CD4-positive, alpha-beta memory T cell (primary cell): ENCODE measurements at regions not wholly inside any gene's neighbourhood (a gene's known extent, or its start where the extent isn't known, plus 50 kb on each side); places are given as distances from the start of the nearest gene placed in this dataset.
A peak's percentile ranks its signal among the peaks of the same experiment; 100 is the strongest.
"Not testable (repeated sequence)": the region's sequence is repeated elsewhere in the genome, so short reads cannot be mapped to it uniquely, and the experiment has no call there.

Experiments
- CTCF ChIA-PET: fragments of 350-600 bp; sonication (Branson Sonifier 250); formaldehyde crosslinking; loops from one replicate; lab custom pipeline; 2021; ENCODE audit warnings: inconsistent platforms; ENCODE audit not compliant: partially characterized antibody; lab: Charles Lee
- POLR2A ChIA-PET: fragments of 350-600 bp; sonication (Branson Sonifier 250); formaldehyde crosslinking; loops from one replicate; lab custom pipeline; 2021; ENCODE audit not compliant: partially characterized antibody; lab: Charles Lee
- DNase-seq, 5 donors: peaks; one replicate each; pipeline versions ENCODE4 v3.0.0 to v3.0.0-alpha.2; 2020 to 2022; ENCODE audit warnings: mixed read lengths in 1 of 5
- H3K27ac ChIP-seq: one replicate; pipeline ENCODE4 v1.7.0; 2013; ENCODE audit warnings: low read depth, low read length
- H3K27me3 ChIP-seq: 2 replicates; pipeline ENCODE4 v1.7.0; 2013; ENCODE audit warnings: mild to moderate bottlenecking, low read length, moderate library complexity; ENCODE audit not compliant: insufficient read depth
- H3K36me3 ChIP-seq: 2 replicates; pipeline ENCODE4 v1.7.0; 2013; ENCODE audit warnings: mild to moderate bottlenecking, low read length, moderate library complexity; ENCODE audit not compliant: insufficient read depth
- H3K4me1 ChIP-seq: 2 replicates; pipeline ENCODE4 v1.7.0; 2013; ENCODE audit warnings: mild to moderate bottlenecking, low read length, moderate library complexity; ENCODE audit not compliant: insufficient read depth
- H3K4me3 ChIP-seq, 2 donors: one replicate each; pipeline ENCODE4 v1.7.0; 2013; ENCODE audit warnings: low read length in 2 of 2, mild to moderate bottlenecking in 1 of 2
- H3K9me3 ChIP-seq, 2 donors: one replicate each; pipeline ENCODE4 v1.7.0; 2013; ENCODE audit warnings: low read length in 2 of 2, control low read depth in 1 of 2; ENCODE audit not compliant: control insufficient read depth in 1 of 2
- H3K27ac Mint-ChIP-seq, 7 donors: one replicate each; pipeline ENCODE4 v1.8.0; 2020 to 2021; ENCODE audit warnings: mixed read lengths in 7 of 7, mild to moderate bottlenecking in 6 of 7, inconsistent platforms in 3 of 7, moderate library complexity in 3 of 7
- H3K27me3 Mint-ChIP-seq, 2 donors: one replicate each; pipeline ENCODE4 v1.8.0; 2020 to 2021; ENCODE audit warnings: mixed read lengths in 2 of 2
- H3K36me3 Mint-ChIP-seq, 2 donors: one replicate each; pipeline ENCODE4 v1.8.0; 2020 to 2021; ENCODE audit warnings: mixed read lengths in 2 of 2, inconsistent platforms in 1 of 2, mild to moderate bottlenecking in 1 of 2
- H3K4me1 Mint-ChIP-seq, 4 donors: one replicate each; pipeline ENCODE4 v1.8.0; 2020 to 2021; ENCODE audit warnings: mixed read lengths in 4 of 4, mild to moderate bottlenecking in 1 of 4
- H3K4me3 Mint-ChIP-seq, 8 donors: one replicate each; pipeline ENCODE4 v1.8.0; 2020 to 2021; ENCODE audit warnings: mixed read lengths in 8 of 8, mild to moderate bottlenecking in 7 of 8, moderate library complexity in 6 of 8, inconsistent platforms in 3 of 8
- H3K9me3 Mint-ChIP-seq, 8 donors: one replicate each; pipeline ENCODE4 v1.8.0; 2020 to 2021; ENCODE audit warnings: mixed read lengths in 8 of 8, mild to moderate bottlenecking in 5 of 8, inconsistent platforms in 3 of 8, moderate library complexity in 1 of 8
- intact Hi-C: fragments of 100-400 bp; cut with micrococcal nuclease; formaldehyde crosslinking; loops from one replicate; pipeline ENCODE4 v1.15.1; 2023

DNA sequence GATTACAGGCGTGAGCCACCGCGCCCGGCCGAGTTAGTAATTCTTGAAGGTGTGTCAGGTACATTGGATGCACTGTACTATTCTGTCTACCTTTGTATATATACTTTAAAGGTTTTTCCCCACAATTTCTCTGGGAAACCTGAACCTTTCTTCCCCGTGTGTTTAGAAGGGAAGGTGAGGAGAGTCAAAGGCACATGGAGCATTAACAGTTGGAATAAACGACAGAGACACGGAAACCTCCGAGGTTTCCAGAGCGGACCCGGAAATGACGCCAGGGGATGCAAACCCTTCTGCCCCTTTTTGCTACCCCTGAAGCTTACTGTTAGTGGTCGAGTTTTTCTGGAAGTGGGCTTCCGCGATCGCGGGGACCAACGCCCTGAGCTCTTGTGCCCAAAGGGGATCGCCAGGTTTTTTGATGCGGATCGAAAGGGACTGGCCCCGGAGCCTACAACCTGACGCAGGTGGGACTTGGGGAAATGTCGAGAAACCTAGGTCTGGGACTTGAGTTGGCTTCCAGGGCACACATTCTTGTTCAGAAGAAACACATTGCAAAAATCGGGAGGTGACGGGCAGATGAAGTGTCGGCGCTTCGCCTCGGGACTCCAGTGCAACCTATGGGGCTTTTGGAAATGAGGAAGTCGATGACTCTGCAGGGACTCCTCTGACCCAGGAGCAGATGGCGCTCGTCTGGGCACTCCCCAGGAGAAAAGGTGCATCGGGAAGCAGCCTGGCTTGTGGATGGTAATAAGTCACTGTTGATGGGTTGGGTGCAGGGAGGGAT, 218.2 kb downstream of the OR2B2 start:
- Histone ChIP-seq H3K9me3 (no peaks in the 10 kb centered on the region), H3K4me3 (peak overlapping the region; percentile 55 to 92), H3K36me3 (no peaks in the 10 kb centered on the region), H3K4me1 (peaks cover 18% of the 10 kb centered on the region), H3K27me3 (no peaks in the 10 kb centered on the region), H3K27ac (peak overlapping the region; percentile 56)
- Mint-ChIP-seq H3K9me3 (peaks cover 0 to 3% (median 0%) of the 10 kb centered on the region in 8 donors), H3K36me3 (peaks cover 0 to 9% of the 10 kb centered on the region in 2 donors), H3K4me3 (peak overlapping the region; percentile 91 to 99 (median 98)), H3K27me3 (no peaks in the 10 kb centered on the region), H3K27ac (peak overlapping the region; percentile 64 to 98 (median 86)), H3K4me1 (peaks cover 21 to 25% (median 22%) of the 10 kb centered on the region in 4 donors)
- intact Hi-C loops = no loop called here
- ChIA-PET POLR2A (interaction anchor here (0.7 to 1.9 kb wide), 5 partner anchors 9 to 517 kb away, joined by 3 to 5 read pairs (median 4); no protein-coding TSS in a partner anchor), CTCF (interaction anchor here (0.7 to 2.1 kb wide), 3 partner anchors 58 to 644 kb away, joined by 3 to 5 read pairs (median 4); no protein-coding TSS in a partner anchor)
- peak in 1 of 5 donors; percentile 49 for DNase-seq

DNA sequence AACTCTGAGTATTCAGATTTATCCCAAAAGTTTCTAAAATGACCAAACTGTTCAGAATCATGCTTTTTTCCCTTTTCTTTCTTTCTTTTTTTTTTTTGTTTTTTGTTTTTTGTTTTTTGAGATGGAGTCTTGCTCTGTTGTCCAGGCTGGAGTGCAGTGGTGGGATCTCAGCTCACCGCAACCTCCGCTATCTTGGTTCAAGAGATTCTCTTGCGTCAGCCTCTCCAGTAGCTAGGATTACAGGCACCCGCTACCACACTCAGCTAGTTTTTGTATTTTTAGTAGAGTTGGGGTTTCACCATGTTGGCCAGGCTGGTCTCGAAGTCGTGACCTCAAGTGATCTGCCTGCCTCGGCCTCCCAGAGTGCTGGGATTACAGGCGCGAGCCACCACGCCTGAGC, 219.2 kb upstream of the ZNF184 start:
- H3K27ac ChIP-seq, H3K9me3 ChIP-seq, H3K4me3 Mint-ChIP-seq, DNase-seq, H3K27ac Mint-ChIP-seq, H3K4me3 ChIP-seq, intact Hi-C loops, H3K27me3 Mint-ChIP-seq, POLR2A ChIA-PET, H3K36me3 ChIP-seq, H3K27me3 ChIP-seq: not testable (repeated sequence)
- Mint-ChIP-seq H3K4me1 (peaks cover 29 to 39% (median 35%) of the 10 kb centered on the region in 4 donors), H3K36me3 (peaks cover 0 to 20% of the 10 kb centered on the region in 2 donors), H3K9me3 (peaks cover 0 to 14% (median 2%) of the 10 kb centered on the region in 8 donors)
- CTCF ChIA-PET = interaction anchor here (1.5 kb wide), 1 partner anchor 60 kb away, joined by 5 read pairs; no protein-coding TSS in a partner anchor
- H3K4me1 ChIP-seq = peaks cover 26% of the 10 kb centered on the region

DNA sequence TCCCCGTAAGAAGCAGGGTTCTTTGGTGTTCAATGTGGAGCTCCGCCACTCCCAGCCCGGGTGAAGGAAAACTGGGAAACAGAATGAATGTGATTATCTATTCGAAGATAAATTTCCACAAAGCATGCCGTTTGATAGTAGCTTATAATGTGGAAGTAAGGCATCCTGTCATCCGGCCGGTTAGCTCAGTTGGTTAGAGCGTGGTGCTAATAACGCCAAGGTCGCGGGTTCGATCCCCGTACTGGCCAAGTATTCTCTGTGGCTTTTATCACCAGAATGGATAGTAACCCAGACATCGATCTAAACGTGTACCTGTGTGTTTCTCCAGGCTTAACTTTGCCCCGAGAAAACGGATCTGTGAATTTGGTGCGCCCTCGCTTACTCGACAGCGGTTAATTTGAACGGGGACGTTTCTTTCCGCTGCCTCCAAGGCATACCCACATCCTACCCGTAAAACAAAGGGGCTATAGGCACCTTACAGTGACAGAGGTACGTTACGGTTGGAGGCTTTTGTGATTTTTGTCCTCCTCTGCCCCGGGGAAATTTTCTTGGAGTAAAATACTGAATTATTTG, 215.2 kb upstream of the ZNF184 start:
- H3K36me3 Mint-ChIP-seq = peaks cover 0 to 18% of the 10 kb centered on the region in 2 donors
- H3K27me3 Mint-ChIP-seq = peaks cover 2 to 12% of the 10 kb centered on the region in 2 donors
- peaks cover 16 to 26% (median 20%) of the 10 kb centered on the region in 4 donors for H3K4me1 Mint-ChIP-seq
- Histone ChIP-seq H3K36me3 (no peaks in the 10 kb centered on the region), H3K4me1 (peaks cover 16% of the 10 kb centered on the region), H3K4me3 (peak overlapping the region; percentile 98), H3K27me3 (no peaks in the 10 kb centered on the region), H3K9me3 (no peaks in the 10 kb centered on the region), H3K27ac (peak overlapping the region; percentile 65)
- peak overlapping the region; percentile 86 to 96 (median 92) for H3K4me3 Mint-ChIP-seq
- CTCF ChIA-PET = interaction anchor here (0.8 to 2.1 kb wide), 10 partner anchors 9 to 561 kb away, joined by 3 to 16 read pairs (median 4); no protein-coding TSS in a partner anchor
- H3K27ac Mint-ChIP-seq = peak overlapping the region; percentile 76 to 100 (median 94)
- intact Hi-C loops = loop anchor here (1.0 to 10.0 kb wide), 6 partner anchors 65 to 1363 kb away; partner anchors contain the start of gene POM121L2
- POLR2A ChIA-PET = interaction anchor here (0.6 to 2.0 kb wide), 12 partner anchors 8 to 541 kb away, joined by 3 to 16 read pairs (median 4); partner anchors contain the start of gene ZNF165
- peaks cover 0 to 26% (median under 1%) of the 10 kb centered on the region in 8 donors for H3K9me3 Mint-ChIP-seq
- peak; percentile 87 to 95 (median 88) for DNase-seq

DNA sequence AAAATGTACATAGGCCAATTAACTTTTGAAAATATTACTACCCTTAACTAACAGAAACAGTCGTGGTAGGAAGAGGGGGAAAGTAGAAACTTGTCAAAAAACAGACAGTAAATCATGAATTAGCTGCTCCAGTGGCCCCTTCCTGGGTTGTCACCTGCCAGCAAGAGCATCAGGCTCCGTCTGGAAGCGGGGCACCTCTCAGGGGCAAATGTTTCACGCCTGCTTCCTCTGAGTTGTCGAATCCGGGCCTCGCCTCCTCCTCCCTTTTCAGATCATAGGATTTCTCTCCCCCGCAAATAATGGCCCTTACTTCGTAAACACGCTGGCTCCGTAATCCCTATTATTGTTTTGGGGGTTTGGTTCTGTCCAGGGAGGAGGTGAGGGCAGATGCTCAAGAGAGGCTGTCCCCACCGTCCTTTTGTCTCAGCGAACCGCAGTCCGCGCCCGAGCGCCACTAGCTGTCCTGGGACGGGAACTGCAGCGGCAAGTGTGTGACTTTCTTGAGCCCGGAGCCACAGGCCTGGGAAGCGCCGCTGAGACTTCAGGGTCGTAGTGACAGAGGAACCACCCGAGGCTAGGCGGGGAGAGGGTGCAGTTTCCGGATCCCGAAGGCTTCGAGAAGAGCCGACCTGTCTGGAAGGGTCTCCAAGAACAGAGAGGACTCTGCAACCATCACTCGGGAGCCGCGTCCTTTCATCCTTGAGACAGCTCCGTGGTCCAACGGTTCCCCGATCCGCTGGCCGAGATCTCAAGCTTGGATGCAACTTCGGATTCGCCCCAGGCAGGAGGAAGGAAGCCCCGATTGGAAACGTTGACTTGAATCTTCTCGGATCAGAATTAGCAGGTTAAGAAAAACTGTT, 214.5 kb upstream of the ZNF184 start:
- peaks cover 6 to 14% of the 10 kb centered on the region in 2 donors for H3K27me3 Mint-ChIP-seq
- ChIA-PET POLR2A (interaction anchor here (1.0 to 2.0 kb wide), 11 partner anchors 9 to 541 kb away, joined by 3 to 16 read pairs (median 3); a partner anchor contains a TSS), CTCF (interaction anchor here (0.6 to 2.1 kb wide), 12 partner anchors 9 to 560 kb away, joined by 3 to 16 read pairs (median 4); no protein-coding TSS in a partner anchor)
- H3K9me3 ChIP-seq = no peaks in the 10 kb centered on the region
- H3K4me3 ChIP-seq = peak overlapping the region; percentile 98
- H3K4me1 ChIP-seq = peaks cover 16% of the 10 kb centered on the region
- peaks cover under 1% of the 10 kb centered on the region for H3K27me3 ChIP-seq
- peak; percentile 66 to 81 (median 71) for DNase-seq
- H3K27ac ChIP-seq = peak overlapping the region; percentile 65
- no peaks in the 10 kb centered on the region for H3K36me3 ChIP-seq
- peak overlapping the region; percentile 76 to 100 (median 94) for H3K27ac Mint-ChIP-seq
- peak overlapping the region; percentile 86 to 96 (median 92) for H3K4me3 Mint-ChIP-seq
- peaks cover 0 to 26% (median under 1%) of the 10 kb centered on the region in 8 donors for H3K9me3 Mint-ChIP-seq
- H3K4me1 Mint-ChIP-seq = peaks cover 16 to 26% (median 20%) of the 10 kb centered on the region in 4 donors
- intact Hi-C loops = loop anchor here (1.0 to 10.0 kb wide), 9 partner anchors 15 to 1363 kb away; partner anchors contain the start of genes POM121L2 and ZNF391
- H3K36me3 Mint-ChIP-seq = peaks cover 0 to 18% of the 10 kb centered on the region in 2 donors

DNA sequence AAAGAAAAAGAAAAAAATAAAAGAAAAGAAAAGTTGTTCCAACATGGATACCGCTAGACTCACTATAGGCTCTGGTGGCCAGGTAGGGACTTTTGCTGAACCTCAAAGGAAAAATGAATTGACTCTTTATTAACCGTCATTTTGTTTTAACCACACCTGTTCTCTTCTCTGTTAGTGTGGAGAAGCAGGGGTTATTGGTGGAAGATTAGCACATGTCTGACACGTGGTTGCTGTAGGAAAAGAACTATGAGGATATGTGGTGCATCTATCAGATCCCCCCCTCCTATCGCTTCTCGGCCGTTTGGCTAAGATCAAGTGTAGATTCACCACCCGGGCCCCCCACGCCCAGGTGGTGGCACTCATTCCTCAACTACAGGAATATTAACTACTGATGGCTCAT, 212.4 kb upstream of the ZNF184 start:
- H3K36me3 Mint-ChIP-seq = peaks cover 0 to 18% of the 10 kb centered on the region in 2 donors
- no peak overlapping the region for H3K27ac ChIP-seq
- H3K4me3 Mint-ChIP-seq = peak overlapping the region in 2 of 8 donors; percentile 11 to 33
- H3K4me1 ChIP-seq = peaks cover 16% of the 10 kb centered on the region
- ChIA-PET POLR2A (interaction anchor here (0.7 kb wide), 1 partner anchor 1226 kb away, joined by 3 read pairs; no protein-coding TSS in a partner anchor), CTCF (no interaction called here)
- no peaks in the 10 kb centered on the region for H3K9me3 ChIP-seq
- H3K4me1 Mint-ChIP-seq = peaks cover 15 to 26% (median 21%) of the 10 kb centered on the region in 4 donors
- DNase-seq = no peak
- intact Hi-C loops = loop anchor here (5.0 to 10.0 kb wide), 3 partner anchors 212 to 1360 kb away; partner anchors contain the start of gene POM121L2
- H3K4me3 ChIP-seq = no peak overlapping the region
- H3K27me3 Mint-ChIP-seq = peaks cover 21 to 33% of the 10 kb centered on the region in 2 donors
- peaks cover 0 to 44% (median 14%) of the 10 kb centered on the region in 8 donors for H3K9me3 Mint-ChIP-seq
- no peaks in the 10 kb centered on the region for H3K36me3 ChIP-seq
- H3K27ac Mint-ChIP-seq = peak overlapping the region in 3 of 7 donors; percentile 2 to 99 (median 58)
- H3K27me3 ChIP-seq = peaks cover 21% of the 10 kb centered on the region
